ENCODE measurements at regions not wholly inside any gene's neighbourhood (a gene's known extent, or its start where the extent isn't known, plus 50 kb on each side); places are given as distances from the start of the nearest gene placed in this dataset.

DNA sequence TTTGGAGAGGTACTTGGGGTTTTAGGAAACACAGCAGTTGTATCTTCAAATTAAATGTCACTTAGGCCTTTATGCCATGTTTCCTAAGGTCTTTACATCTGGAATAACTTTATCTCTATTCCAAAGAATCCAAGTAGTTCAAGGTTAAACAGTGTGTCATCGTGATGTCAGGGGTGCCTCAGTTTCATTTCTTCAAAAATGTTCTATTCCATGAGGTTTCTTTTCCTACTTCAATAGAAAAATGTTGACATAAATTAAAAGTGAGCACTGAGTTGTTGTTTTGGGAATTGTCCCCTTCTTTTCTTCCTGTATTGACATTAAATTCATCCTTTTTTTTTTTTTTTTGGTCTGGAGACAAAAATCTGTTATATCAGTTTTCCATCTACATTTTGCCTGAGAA, 160.6 kb upstream of the C21orf91 start:
- no peak for DNase-seq (ENCODE audit: low spot score)

DNA sequence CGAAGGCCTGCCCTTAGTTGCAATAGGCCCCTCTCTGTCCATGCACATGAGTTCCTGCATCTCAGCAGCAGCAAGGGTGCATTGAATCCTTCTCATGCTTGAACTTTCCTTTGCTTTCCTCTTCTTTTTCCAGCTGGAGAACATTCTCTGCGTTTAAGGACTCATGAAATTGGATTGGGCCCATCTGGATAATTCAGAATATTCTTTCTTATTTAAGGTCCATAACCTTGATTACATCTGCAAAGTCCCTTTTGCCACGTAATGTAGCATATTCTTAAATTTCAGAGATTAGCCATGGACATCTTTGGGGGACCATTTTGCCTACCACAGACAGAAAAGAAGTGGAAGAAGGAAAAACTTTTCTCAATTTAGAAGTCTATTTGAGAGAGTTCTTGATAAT, 159.7 kb upstream of the C21orf91 start:
- DNase-seq (ENCODE audit: low spot score): no peak

DNA sequence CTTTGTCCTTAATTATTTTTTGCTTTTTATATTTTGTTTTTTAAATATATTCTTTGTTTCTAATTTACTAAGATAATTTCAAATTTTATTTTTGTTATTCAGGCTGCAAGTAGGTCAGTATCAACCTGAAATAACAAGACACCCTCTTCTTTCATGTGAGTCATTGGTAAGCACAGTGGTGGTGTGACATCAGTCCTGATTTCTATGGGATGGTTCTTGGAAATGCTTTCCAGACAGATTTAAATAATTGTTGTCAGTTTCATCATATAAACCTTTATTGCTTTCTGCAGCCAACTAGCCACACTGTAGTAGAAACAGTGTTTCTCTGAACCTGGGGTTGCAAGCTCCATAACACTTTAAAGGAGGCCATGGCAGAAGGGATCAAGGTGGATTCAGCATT, 157.5 kb upstream of the C21orf91 start:
- DNase-seq (ENCODE audit: low spot score): no peak

DNA sequence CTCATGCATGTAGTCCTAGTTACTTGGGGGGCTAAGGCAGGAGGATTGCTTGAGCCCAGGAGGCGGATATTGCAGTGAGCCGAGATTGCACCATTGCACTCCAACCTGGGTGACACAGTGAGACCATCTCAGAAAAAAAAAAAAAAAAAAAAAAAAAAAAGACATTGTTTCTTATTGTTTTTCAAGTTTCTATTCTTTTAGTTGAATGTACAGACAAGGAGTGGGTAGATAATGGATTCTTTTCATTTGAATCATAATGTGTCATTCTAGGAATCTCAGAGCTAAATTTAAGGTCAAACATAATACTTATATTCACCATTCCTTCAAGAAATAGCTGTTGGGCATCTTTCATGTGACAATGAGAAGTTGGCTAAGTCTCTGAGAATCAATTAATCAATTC, 157.0 kb upstream of the C21orf91 start:
- no peak for DNase-seq (ENCODE audit: low spot score)

DNA sequence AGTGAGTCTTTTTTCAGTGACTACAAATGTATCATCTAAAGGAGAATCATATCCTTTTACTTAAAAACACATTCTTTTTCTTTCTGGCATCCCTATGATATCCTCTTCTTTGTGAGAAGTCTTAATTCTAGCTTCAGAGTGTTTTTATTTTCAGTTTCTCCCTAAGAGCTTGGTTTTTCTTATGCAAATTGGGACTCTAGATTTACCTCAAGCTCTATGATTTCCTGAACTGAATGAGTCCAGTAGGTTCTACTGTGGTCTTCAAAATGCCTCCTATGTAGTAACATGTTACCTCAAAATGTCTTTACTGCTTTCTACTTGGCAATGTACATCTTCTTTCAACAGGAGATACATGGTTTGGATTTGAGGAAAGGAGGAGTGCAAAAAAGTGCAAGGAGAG, 148.2 kb upstream of the C21orf91 start:
- no peak for DNase-seq (ENCODE audit: low spot score)

DNA sequence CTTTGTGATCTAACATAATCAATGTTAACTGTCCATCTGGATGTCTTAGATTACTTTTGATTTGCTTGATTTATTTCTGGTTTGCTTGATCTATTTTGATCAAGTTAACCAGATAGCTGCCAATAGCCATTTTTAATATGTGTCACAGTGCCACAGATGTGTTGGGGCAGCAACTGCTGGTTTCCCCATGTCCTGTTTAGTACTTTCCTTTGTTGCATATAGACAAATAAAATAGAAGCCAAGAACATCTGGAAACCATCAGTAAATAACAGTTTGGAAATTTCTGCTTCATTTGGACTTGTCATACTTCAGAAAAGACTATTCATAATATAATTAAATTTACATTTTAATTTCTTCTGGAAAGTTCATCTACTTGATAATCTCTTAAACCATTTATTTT, 145.6 kb upstream of the C21orf91 start:
- no peak for DNase-seq (ENCODE audit: low spot score)

DNA sequence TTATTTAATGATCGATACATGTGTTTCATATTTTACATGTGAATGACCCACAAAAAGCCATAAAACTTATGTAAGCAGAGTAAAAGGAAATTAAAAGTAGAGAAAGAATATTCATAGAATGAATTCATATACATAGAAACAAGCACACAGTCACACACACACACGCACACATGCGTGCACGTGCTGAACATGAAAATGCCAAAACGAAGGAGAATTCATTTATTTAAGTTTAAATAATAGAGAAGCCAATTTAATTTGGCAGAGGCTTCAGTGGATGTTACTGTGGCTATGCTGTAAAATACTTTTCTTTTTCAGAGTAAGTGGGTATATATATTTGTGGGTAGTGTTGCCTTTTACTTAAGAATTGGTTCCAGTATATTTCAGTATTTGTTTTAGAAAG, 145.0 kb upstream of the C21orf91 start:
- DNase-seq (ENCODE audit: low spot score): no peak

DNA sequence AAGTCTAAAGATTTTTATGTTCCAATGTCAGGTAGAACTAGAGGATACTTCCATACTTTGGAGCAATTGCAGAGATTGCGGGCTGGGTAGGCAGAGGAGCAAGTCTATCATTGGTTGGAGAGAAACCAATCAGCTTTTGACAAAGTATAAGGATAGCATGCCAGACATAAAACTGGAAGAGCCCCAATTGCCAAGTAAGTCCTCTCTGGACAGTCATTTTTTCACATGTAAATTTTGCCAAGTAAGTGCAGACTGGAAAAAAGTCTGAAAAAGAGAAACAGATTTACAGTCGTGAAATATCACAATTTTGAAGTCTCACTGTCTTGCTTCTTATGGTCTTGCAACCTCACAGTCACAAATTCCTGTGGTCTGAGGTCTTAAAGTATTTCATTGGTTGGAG, 131.4 kb upstream of the C21orf91 start:
- no peak for DNase-seq (ENCODE audit: low spot score)

DNA sequence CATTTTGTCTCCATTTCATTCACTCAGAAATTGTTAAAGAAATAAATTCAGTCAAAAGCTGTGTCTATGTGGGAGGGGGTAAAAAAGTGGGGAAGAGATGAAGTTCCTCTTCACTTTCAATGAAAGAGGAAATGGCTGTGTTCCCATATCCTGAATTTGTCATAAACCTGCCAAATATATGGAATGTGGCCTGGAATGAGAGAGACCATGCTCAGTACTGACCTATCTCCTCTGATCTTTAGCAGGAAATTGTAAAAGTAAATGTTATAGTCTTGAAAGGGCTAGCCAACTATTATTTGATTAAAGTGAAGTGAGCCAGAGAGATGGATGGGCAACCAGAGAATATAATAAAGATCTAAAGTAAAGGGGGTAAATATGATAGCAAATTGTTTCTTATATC, 130.3 kb upstream of the C21orf91 start:
- no peak for DNase-seq (ENCODE audit: low spot score)

DNA sequence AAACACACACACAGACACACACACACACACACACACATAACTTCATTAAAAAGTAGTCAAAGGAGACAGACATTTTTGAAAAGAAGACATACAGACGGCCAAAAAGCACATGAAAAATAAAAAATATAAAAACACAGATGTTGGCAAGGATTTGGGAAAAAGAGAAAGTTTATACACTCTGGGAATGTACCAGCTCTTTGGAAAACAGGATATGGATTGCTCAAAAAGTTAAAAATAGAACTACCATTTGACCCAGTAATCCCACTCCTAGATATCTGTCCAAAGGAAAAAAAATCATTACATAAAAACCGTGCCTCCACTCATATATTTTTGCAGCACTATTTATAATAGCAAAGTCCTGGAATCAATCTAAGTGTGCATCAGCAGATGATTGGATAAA, 128.4 kb upstream of the C21orf91 start:
- DNase-seq (ENCODE audit: low spot score): no peak

DNA sequence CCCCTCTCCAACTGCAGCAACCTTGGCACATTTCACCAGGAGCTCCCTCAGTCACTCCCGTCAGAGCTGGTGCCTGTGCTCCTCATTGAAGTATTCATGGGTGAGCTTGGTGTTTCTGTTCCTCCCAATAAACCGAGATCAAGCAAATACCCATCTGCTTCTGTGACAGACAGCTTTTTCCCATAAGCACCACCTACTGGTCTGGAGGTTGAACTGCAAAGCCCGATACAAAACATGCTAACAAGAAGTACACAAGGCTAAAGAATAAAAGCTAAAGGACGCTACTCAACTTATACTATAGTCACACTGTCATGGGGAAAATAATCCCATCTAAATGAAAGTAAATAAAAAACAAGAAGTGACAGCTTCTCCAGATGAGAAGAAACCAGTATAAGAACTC, 111.9 kb upstream of the C21orf91 start:
- DNase-seq (ENCODE audit: low spot score): no peak

DNA sequence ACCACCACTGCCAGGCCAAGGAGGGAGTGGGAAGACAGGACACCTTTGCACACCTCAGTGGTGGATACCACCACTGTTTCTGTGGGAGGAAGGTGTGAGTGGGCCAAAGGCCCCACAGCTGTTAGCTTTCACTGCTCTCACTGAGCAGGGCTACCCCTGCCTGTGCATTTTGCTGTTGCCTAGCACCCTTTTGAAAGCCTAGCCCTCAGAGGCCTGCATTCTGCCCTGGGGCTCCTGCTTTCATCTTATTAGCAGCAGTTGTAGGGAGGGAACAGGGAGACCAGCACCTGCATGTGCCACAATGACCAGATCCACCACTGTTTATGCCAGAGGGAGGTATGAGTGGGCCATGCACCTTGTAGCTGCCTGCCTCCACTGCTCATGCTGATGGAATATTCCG, 110.9 kb upstream of the C21orf91 start:
- peak; percentile 53 for DNase-seq (ENCODE audit: low spot score)

DNA sequence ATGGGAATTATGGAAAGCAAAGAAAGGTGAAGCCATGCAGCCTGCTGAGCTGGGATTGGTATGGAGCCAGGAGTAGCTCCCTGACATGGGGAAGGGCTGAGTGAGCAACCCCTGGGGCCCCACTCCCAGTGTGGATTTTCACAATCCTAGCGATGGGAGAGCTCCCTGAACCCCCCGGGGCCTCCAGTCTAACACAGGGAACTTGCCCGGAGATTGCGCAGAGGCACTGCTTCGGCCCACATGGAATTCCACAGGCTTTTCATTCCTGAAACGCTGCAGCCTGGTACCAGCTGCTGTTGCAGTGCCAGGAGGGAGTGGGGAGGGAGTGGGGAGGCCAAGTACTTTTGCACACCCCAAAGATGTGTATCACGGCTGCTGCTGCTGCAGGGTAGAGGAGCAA, 110.4 kb upstream of the C21orf91 start:
- DNase-seq (ENCODE audit: low spot score): no peak

DNA sequence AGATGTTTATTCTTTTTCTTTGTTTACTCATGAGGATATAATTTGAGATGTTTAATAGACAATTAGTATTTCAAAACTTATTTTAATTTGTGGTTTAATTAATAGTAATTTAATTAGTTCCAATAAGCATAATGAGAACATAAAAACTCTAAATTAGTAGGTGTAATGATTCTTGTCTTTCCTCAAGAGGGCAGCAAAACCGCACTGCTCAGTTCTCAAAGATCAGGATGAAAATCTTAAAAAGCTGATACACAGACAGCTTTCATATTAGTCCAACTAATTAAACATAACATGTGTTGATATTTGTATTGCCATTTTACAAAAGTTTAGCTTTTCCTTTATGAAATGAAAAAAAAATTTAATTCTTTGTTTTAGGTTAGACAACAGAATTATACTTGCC, 106.7 kb upstream of the C21orf91 start:
- DNase-seq (ENCODE audit: low spot score): no peak

DNA sequence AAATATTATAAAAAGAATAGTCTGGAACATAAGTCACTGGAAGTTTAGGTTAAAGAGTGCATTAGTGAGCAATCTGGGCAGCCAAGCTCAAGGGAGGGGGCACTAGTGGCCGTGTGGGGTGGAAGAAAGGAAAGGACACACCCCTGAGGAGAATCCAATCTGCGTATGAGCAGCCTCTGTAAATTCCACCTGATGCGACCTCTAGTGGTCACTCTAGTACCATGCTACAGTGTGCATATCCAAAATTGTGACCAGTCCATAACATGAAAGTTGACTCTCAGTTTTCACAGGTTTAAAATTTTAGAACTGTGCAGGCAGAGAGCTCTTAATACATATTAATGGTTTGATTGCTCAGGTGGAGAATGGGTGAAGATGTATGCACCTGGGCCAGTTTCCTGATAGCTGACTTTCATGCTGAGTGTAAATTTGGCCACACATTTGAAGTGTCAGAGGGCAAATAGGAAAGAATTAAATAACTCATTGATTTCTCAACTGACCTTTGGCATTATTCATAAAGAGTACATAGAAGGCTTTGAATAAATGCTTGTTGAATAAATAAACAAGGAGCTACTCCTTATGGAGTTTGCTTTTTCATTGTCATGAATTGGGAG, 105.9 kb upstream of the C21orf91 start:
- peak; percentile 60 for DNase-seq (ENCODE audit: low spot score)

DNA sequence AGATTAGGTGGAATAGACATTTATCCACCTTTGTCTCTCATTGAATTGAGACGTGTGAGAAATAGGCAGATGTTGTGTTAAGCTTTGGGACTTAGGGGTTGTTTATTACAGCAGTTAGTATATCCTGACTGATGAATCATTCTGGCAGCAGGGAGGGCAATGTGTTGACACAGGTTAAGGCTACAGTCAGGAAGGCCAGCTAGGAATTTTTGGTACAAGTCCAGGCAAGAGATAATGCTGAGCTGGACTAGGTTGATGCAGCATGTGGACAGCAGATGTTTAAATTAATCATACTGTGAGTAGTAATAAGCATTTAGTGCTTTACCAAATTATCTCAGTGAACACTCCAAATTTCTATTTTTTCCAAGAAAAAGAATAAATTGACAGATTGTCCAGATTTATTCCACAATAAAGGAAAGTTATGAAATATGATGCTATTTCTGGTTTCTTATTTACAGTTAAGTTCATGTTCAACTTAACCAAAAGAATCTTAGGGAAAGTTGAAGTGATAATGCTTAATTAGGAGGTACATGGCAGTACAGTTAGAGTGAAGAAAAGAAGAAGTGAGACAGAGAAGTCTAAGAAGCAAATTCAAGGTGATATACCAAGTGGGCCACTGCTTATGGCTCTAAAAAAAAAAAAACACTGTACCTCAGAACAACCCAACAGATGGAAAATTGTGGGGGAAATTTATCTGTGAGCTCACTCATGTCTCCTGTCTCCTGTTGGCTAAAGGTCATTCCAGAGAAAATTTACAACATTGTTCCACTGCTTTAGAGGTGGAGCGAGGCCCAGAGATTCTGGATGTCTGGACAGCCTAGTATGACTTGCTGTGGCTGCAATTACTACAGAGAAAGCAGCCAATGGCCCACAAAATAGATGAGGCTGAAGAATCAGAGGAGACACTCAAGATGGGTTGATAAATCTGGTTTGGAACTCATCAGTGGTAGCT, 102.7 kb upstream of the C21orf91 start:
- no peak for DNase-seq (ENCODE audit: low spot score)

DNA sequence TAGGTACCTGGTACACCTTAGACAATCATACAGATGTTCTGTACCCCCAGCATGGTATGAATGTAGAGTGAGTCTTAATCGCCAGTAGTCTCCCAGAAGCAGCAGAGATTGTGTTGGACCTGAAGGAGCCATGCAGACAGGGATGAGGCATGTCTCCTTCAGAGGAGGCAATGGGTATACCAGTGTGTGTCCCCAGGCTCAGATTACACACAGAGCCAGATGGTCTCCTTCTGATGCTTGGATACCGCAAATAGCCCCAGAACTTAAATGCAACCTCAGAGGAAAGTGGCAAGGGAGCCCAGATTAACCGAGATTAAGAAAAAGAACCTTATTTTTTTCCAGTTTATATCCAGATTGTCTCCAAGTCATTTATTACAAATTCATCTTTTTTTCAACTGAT, 96.8 kb upstream of the C21orf91 start:
- DNase-seq (ENCODE audit: low spot score): no peak

DNA sequence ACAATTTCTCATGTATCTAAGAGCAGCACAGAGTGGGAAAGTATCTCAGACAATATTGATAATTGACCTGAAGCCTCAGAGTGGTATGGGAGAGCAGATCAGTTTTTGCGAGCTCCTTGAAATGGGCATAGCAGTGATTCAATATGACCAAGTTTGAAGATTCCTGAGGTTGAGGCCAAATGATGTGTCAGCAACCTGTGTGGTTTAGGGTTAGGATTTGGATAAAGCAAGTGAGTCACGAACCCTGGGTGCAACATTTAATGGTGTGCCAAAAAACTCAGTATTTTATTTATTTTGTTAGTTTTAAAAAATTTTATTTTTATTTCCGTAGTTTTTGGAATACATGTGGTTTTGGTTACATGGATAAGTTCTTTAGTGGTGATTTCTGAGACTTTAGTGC, 92.5 kb upstream of the C21orf91 start:
- DNase-seq (ENCODE audit: low spot score): no peak

DNA sequence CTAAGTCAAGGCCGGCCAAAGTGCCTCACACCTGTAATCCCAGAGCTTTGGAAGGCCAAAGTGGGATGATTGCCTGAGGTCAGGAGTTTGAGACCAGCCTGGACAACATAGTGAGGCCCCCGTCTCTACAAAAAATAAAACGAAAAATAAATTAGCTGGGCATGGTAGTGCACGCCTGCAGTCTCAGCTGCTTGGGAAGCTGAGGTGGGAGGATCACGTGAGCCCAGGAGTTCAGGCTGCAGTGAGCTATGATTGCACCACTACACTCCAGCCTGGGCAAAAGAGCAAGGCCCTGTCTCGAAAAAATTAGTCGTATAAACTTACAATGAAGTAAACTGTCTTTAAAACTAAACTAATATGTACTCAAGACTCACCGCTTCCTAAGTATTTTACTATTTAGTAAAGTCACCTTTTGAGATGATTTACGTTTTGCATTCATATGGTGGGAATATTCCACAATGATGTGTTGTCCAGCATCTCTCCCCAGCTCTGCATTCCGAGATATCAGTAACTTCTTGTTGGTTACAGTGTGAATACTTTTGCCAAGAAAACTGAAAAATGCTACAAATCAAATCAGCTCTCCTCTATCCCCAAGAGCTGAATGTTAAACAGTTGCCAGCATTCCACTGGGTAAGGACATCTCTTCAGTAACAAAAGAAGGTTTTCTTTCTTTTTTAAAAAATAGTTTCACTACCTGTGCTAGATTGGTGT, 84.9 kb upstream of the C21orf91 start:
- no peak for DNase-seq (ENCODE audit: low spot score)

DNA sequence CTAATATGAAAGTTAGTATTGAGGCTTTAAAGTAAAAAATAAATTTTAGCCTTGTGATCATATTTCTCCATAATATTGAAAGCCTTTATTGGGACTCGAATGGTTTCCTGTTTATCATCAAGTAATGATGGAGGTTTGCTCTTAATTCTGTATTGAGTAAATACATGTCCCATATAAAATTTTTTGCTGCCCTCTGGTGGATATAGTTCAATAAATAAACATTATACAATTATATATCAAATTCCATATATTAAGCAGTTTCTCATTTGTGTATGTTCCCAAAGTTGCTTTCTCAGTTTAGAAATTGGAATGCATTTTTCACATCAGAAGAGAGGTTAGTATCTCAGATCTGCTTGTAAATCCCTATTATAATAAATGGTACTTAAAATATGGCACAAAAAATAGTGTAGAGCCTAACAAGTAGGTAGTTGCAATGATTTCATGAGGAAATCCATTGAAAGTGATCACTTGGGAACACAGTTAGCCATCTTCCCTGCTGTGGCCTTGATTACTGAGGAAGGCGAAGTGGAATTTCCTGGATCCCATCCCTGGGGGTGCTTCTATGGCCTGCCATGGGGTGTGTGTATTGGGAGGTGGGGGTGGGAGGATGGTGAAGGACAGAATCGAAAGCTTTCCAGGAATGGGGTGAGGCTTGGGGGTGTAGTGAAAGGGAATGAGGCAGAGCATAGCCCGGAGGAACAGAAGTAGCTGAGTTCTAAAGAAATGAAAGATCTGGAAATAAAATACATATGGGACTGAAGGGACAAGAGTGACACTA, 84.1 kb upstream of the C21orf91 start:
- no peak for DNase-seq (ENCODE audit: low spot score)

DNA sequence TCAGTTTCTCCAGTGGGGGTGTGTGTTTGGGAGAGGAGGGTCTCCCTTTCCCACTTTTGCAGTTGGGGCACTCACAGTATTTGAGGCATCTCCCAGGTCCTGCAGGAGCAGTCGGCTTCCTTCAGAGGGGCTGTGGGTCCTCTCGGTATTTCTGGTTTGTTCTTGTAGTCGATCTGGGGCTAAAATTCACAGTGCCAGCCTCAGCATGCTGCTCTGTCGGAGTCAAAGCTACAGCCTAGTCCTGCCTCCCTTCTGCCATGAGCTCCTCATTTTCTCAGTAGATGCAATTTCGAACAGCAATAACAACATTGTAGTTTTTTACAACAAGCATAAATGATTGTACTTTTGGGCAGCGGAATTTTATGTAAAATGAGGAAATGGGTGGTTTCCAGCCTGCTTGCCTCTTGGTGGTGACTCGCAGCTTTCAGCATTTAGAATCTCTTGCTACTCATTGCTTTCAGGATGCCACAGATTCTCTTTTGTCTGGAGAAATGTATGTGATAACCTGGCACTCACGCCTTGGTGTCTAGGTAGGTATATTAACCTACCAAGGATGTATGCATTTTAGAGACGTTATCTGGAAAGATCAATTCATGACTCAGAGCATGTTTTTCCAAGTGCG, 82.4 kb upstream of the C21orf91 start:
- DNase-seq (ENCODE audit: low spot score): no peak

DNA sequence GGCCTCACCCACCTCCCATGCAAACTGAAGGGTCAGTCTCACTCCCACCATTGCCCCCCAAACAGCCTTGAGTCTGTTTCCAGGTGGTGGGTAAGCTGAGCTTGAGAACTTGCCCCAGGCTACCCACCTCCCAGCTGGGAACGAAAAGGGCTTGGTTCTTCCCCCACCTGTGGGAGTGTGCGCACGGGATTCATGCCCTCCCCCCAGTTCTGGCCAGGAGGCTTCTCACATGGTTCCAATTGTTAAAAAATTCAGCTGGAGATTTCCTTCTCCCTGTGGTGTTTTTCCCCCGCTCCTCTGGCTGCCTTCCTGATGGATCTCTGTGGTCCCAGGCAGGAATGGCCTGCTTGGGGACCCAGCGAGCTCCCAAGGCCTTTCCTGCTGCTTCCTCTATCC, 81.8 kb upstream of the C21orf91 start:
- DNase-seq (ENCODE audit: low spot score): no peak

Measured in ecto neural progenitor cell (in vitro differentiated cells).